ENCODE measurements at regions not wholly inside any gene's neighbourhood (a gene's known extent, or its start where the extent isn't known, plus 50 kb on each side); places are given as distances from the start of the nearest gene placed in this dataset.

- no peak for TF ChIP-seq GLIS3 (CRISPR knock-in tag; IDR thresholded peaks at IDR 0.05)
- no peak for TF ChIP-seq ZFP30 (CRISPR knock-in tag; IDR thresholded peaks at IDR 0.05)
- no peak for TF ChIP-seq CSRNP3 (CRISPR knock-in tag; IDR thresholded peaks at IDR 0.05)
- no peak for TF ChIP-seq RARB (CRISPR knock-in tag; IDR thresholded peaks at IDR 0.05)
- no peak for TF ChIP-seq CREB5 (CRISPR knock-in tag; IDR thresholded peaks at IDR 0.05; ENCODE audit: low read depth)
- no peak for TF ChIP-seq SNAI2 (CRISPR knock-in tag; IDR thresholded peaks at IDR 0.05)
- no peak for TF ChIP-seq ISL1 (CRISPR knock-in tag; IDR thresholded peaks at IDR 0.05)
- TF ChIP-seq PPARA (CRISPR knock-in tag; IDR thresholded peaks at IDR 0.05; ENCODE audit: borderline replicate concordance) = no peak
- TF ChIP-seq BACH2 (CRISPR knock-in tag; IDR thresholded peaks at IDR 0.05; ENCODE audit: borderline replicate concordance) = no peak
- no peak for TF ChIP-seq ZC3H10 (CRISPR knock-in tag; IDR thresholded peaks at IDR 0.05)
- TF ChIP-seq TSHZ2 (CRISPR knock-in tag; IDR thresholded peaks at IDR 0.05) = no peak
- TF ChIP-seq ESRRG (CRISPR knock-in tag; IDR thresholded peaks at IDR 0.05) = no peak
- TF ChIP-seq ZNF565 (CRISPR knock-in tag; conservative IDR thresholded peaks at IDR 0.05; ENCODE audit: low read depth) = no peak
- no peak for TF ChIP-seq CSDC2 (CRISPR knock-in tag; IDR thresholded peaks at IDR 0.05)
- TF ChIP-seq ZFP3 (CRISPR knock-in tag; IDR thresholded peaks at IDR 0.05) = no peak
- ATAC-seq = no peak
Measured at GRCh38 chr2:60097298-60097697, 456.2 kb downstream of the BCL11A start.

GRCh38 chr2:60096556-60096955, 456.9 kb downstream of the BCL11A start:
- ATAC-seq = no peak
- TF ChIP-seq CSDC2 (CRISPR knock-in tag; IDR thresholded peaks at IDR 0.05) (no peak), ISL1 (CRISPR knock-in tag; IDR thresholded peaks at IDR 0.05) (no peak), ZNF8 (CRISPR knock-in tag; IDR thresholded peaks at IDR 0.05) (no peak), PATZ1 (CRISPR knock-in tag; IDR thresholded peaks at IDR 0.05; ENCODE audit: borderline replicate concordance) (no peak), ZNF565 (CRISPR knock-in tag; conservative IDR thresholded peaks at IDR 0.05; ENCODE audit: low read depth) (no peak), ZNF70 (CRISPR knock-in tag; IDR thresholded peaks at IDR 0.05) (no peak)

GRCh38 chr2:60095903-60096302, 457.6 kb downstream of the BCL11A start:
- no peak for TF ChIP-seq CSDC2 (CRISPR knock-in tag; IDR thresholded peaks at IDR 0.05)
- TF ChIP-seq ZNF70 (CRISPR knock-in tag; IDR thresholded peaks at IDR 0.05) = no peak
- TF ChIP-seq TOX (CRISPR knock-in tag; IDR thresholded peaks at IDR 0.05; ENCODE audit: borderline replicate concordance) = no peak
- TF ChIP-seq ZFP30 (CRISPR knock-in tag; IDR thresholded peaks at IDR 0.05) = no peak
- TF ChIP-seq BACH2 (CRISPR knock-in tag; IDR thresholded peaks at IDR 0.05; ENCODE audit: borderline replicate concordance) = no peak
- no peak for TF ChIP-seq SNAI2 (CRISPR knock-in tag; IDR thresholded peaks at IDR 0.05)
- no peak for TF ChIP-seq ZNF565 (CRISPR knock-in tag; conservative IDR thresholded peaks at IDR 0.05; ENCODE audit: low read depth)
- no peak for TF ChIP-seq ZNF8 (CRISPR knock-in tag; IDR thresholded peaks at IDR 0.05)
- no peak for TF ChIP-seq GLIS3 (CRISPR knock-in tag; IDR thresholded peaks at IDR 0.05)
- TF ChIP-seq TSHZ2 (CRISPR knock-in tag; IDR thresholded peaks at IDR 0.05) = no peak
- no peak for TF ChIP-seq RARB (CRISPR knock-in tag; IDR thresholded peaks at IDR 0.05)
- no peak for TF ChIP-seq ARNTL (CRISPR knock-in tag; IDR thresholded peaks at IDR 0.05; ENCODE audit: borderline replicate concordance, low read depth)
- TF ChIP-seq CREB5 (CRISPR knock-in tag; IDR thresholded peaks at IDR 0.05; ENCODE audit: low read depth) = no peak
- TF ChIP-seq OSR1 (CRISPR knock-in tag; IDR thresholded peaks at IDR 0.05) = no peak
- no peak for TF ChIP-seq PATZ1 (CRISPR knock-in tag; IDR thresholded peaks at IDR 0.05; ENCODE audit: borderline replicate concordance)
- TF ChIP-seq ZFP3 (CRISPR knock-in tag; IDR thresholded peaks at IDR 0.05) = no peak
- TF ChIP-seq ZC3H10 (CRISPR knock-in tag; IDR thresholded peaks at IDR 0.05) = no peak
- TF ChIP-seq ESRRG (CRISPR knock-in tag; IDR thresholded peaks at IDR 0.05) = no peak
- ATAC-seq = no peak
